ENCODE measurements at regions not wholly inside any gene's neighbourhood (a gene's known extent, or its start where the extent isn't known, plus 50 kb on each side); places are given as distances from the start of the nearest gene placed in this dataset.

GRCh38 chr3:21020681-21021080 lies 730.3 kb downstream of the ZNF385D start:
- Mint-ChIP-seq H3K4me1 (ENCODE audit: insufficient read depth, unreplicated experiment) (peaks cover 10% of the 10 kb centered on the region), H3K36me3 (ENCODE audit: insufficient read depth, unreplicated experiment) (no peaks in the 10 kb centered on the region)

GRCh38 chr3:21020043-21020442 lies 731.0 kb downstream of the ZNF385D start:
- peaks cover 10% of the 10 kb centered on the region for H3K4me1 Mint-ChIP-seq (ENCODE audit: insufficient read depth, unreplicated experiment)
- no peak overlapping the region for H3K4me3 Mint-ChIP-seq (ENCODE audit: unreplicated experiment)
- no peak for TF ChIP-seq CTCF (IDR thresholded peaks at IDR 0.05; ENCODE audit: unreplicated experiment)
- H3K36me3 Mint-ChIP-seq (ENCODE audit: insufficient read depth, unreplicated experiment), result no peaks in the 10 kb centered on the region
- DNase-seq (ENCODE audit: unreplicated experiment), result no peak
- ChIA-PET POLR2A (interaction anchor here (0.6 kb wide), 1 partner anchor 10 kb away, joined by 3 read pairs; no protein-coding TSS in a partner anchor), CTCF (interaction anchor here (0.7 kb wide), 1 partner anchor 10 kb away, joined by 3 read pairs; no protein-coding TSS in a partner anchor)
- H3K9me3 Mint-ChIP-seq (ENCODE audit: unreplicated experiment), result peaks cover 1% of the 10 kb centered on the region
- intact Hi-C loops (cut with micrococcal nuclease), result no loop called here
- H3K27ac Mint-ChIP-seq (ENCODE audit: low read depth, unreplicated experiment), result no peak overlapping the region
- H3K27me3 Mint-ChIP-seq (ENCODE audit: insufficient read depth, unreplicated experiment), result no peaks in the 10 kb centered on the region
- BruUV-seq (replicated peaks), result no TSS peak

More at GRCh38 chr3:21020681-21021080, 730.3 kb downstream of the ZNF385D start:
- CTCF ChIA-PET, result interaction anchor here (0.7 kb wide), 1 partner anchor 11 kb away, joined by 3 read pairs; no protein-coding TSS in a partner anchor
- Mint-ChIP-seq H3K27me3 (ENCODE audit: insufficient read depth, unreplicated experiment) (no peaks in the 10 kb centered on the region), H3K27ac (ENCODE audit: low read depth, unreplicated experiment) (no peak overlapping the region), H3K4me3 (ENCODE audit: unreplicated experiment) (no peak overlapping the region), H3K9me3 (ENCODE audit: unreplicated experiment) (no peaks in the 10 kb centered on the region)
- POLR2A ChIA-PET, result interaction anchor here (0.6 to 0.9 kb wide), 2 partner anchors 9 to 10 kb away, joined by 3 read pairs; no protein-coding TSS in a partner anchor
- intact Hi-C loops (cut with micrococcal nuclease), result no loop called here
- no TSS peak for BruUV-seq (replicated peaks)
- no peak for DNase-seq (ENCODE audit: unreplicated experiment)
- no peak for TF ChIP-seq CTCF (IDR thresholded peaks at IDR 0.05; ENCODE audit: unreplicated experiment)

GRCh38 chr3:21017115-21017852 lies 733.7 kb downstream of the ZNF385D start:
- Mint-ChIP-seq H3K9me3 (ENCODE audit: unreplicated experiment) (peaks cover 10% of the 10 kb centered on the region), H3K27ac (ENCODE audit: low read depth, unreplicated experiment) (no peak overlapping the region), H3K27me3 (ENCODE audit: insufficient read depth, unreplicated experiment) (no peaks in the 10 kb centered on the region), H3K4me3 (ENCODE audit: unreplicated experiment) (peak overlapping the region; percentile 26), H3K36me3 (ENCODE audit: insufficient read depth, unreplicated experiment) (no peaks in the 10 kb centered on the region), H3K4me1 (ENCODE audit: insufficient read depth, unreplicated experiment) (peaks cover 17% of the 10 kb centered on the region)
- ChIA-PET POLR2A (interaction anchor here (1.0 to 1.8 kb wide), 4 partner anchors 11 to 878 kb away, joined by 3 to 7 read pairs (median 5); no protein-coding TSS in a partner anchor), CTCF (interaction anchor here (0.5 to 2.4 kb wide), 29 partner anchors 9 to 1585 kb away, joined by 3 to 18 read pairs (median 4); no protein-coding TSS in a partner anchor)
- TF ChIP-seq CTCF (IDR thresholded peaks at IDR 0.05; ENCODE audit: unreplicated experiment), result peak; percentile 29
- no TSS peak for BruUV-seq (replicated peaks)
- DNase-seq (ENCODE audit: unreplicated experiment), result peak; percentile 90
- intact Hi-C loops (cut with micrococcal nuclease), result loop anchor here (1.0 to 10.0 kb wide), 2 partner anchors 467 to 878 kb away; no protein-coding TSS in a partner anchor

GRCh38 chr3:21013566-21013965 lies 737.4 kb downstream of the ZNF385D start:
- Mint-ChIP-seq H3K4me1 (ENCODE audit: insufficient read depth, unreplicated experiment) (peaks cover 17% of the 10 kb centered on the region), H3K9me3 (ENCODE audit: unreplicated experiment) (peaks cover 13% of the 10 kb centered on the region), H3K36me3 (ENCODE audit: insufficient read depth, unreplicated experiment) (no peaks in the 10 kb centered on the region), H3K27ac (ENCODE audit: low read depth, unreplicated experiment) (no peak overlapping the region), H3K4me3 (ENCODE audit: unreplicated experiment) (no peak overlapping the region), H3K27me3 (ENCODE audit: insufficient read depth, unreplicated experiment) (no peaks in the 10 kb centered on the region)
- ChIA-PET POLR2A (no interaction called here), CTCF (no interaction called here)
- intact Hi-C loops (cut with micrococcal nuclease), result loop anchor here (10.0 kb wide), 1 partner anchor 881 kb away; no protein-coding TSS in a partner anchor
- TF ChIP-seq CTCF (IDR thresholded peaks at IDR 0.05; ENCODE audit: unreplicated experiment), result no peak
- DNase-seq (ENCODE audit: unreplicated experiment), result no peak
- BruUV-seq (replicated peaks), result no TSS peak
